Fibroblast of lung (primary cell): ENCODE measurements at regions not wholly inside any gene's neighbourhood (a gene's known extent, or its start where the extent isn't known, plus 50 kb on each side); places are given as distances from the start of the nearest gene placed in this dataset.

Source experiments
- CTCF ChIP-seq, 2 donors: IDR thresholded peaks in 1 of 2; conservative IDR thresholded peaks in 1 of 2; 1 replicate in 1 of 2; 2 replicates in 1 of 2; pipeline ENCODE4 v1.5.1; 2011 to 2012; ENCODE audit warnings: low read length in 2 of 2, control low read depth in 1 of 2, inconsistent platforms in 1 of 2, low read depth in 1 of 2, mild to moderate bottlenecking in 1 of 2
- EZH2 ChIP-seq: IDR thresholded peaks from 2 replicates; pipeline ENCODE4 v1.5.1; 2012; ENCODE audit warnings: low read length, control low read depth, mild to moderate bottlenecking; ENCODE audit errors: missing control alignments

- TF ChIP-seq CTCF (conservative IDR thresholded peaks at IDR 0.05 in 1 of 2, IDR thresholded peaks at IDR 0.05 in 1 of 2; ENCODE audit: low read depth in 1 of 2, low read length in 2 of 2) (no peak), EZH2 (no peak)
Measured at GRCh38 chr1:189606047-189606446, 871.6 kb downstream of the BRINP3 start.
